Fibroblast of the conjunctiva (primary cell): ENCODE measurements at regions not wholly inside any gene's neighbourhood (a gene's known extent, or its start where the extent isn't known, plus 50 kb on each side); places are given as distances from the start of the nearest gene placed in this dataset.
"Not testable (repeated sequence)": the region's sequence is repeated elsewhere in the genome, so short reads cannot be mapped to it uniquely, and the experiment has no call there.

Source experiments
- DNase-seq: peaks from one replicate; pipeline ENCODE4 v3.0.0-alpha.2; 2010; ENCODE audit warnings: low read depth

DNA sequence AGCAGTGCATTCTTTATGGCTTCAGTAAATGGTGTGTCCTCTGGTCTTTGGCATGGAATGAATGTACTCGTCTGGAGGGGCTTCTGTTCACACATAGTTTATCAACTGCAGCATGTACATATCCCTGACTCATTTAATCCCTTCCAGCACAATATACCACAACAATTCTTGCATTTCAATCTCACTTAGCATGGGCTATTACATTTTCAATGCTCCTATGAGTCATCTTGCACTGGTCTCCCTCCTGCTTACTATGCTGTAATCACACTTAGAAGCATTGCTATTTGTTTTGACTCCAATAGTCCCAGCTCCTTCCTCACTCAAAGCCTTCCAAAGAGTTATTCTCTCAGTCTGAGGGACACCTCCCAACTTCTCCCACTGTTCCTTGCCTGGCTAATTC lies 180.9 kb upstream of the NUDT10 start:
- no peak for DNase-seq

DNA sequence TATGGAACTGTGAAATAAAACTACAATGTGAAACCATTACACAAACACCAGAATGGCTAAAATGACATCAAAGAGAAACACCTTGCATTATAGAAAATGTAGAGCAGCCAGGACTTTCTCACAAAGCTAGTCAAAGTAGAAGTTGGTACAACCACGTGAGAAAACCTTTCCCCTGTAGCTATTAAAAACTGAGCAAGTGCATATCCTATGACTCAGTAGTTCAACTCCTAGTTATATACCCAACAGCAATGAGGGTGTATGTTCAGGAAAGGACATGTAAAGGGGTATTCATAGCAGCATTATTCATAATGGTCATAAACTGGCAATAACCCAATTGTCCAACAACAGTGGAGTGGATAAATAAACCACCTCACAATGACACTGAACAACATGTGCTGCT lies 177.5 kb upstream of the NUDT10 start:
- no peak for DNase-seq

DNA sequence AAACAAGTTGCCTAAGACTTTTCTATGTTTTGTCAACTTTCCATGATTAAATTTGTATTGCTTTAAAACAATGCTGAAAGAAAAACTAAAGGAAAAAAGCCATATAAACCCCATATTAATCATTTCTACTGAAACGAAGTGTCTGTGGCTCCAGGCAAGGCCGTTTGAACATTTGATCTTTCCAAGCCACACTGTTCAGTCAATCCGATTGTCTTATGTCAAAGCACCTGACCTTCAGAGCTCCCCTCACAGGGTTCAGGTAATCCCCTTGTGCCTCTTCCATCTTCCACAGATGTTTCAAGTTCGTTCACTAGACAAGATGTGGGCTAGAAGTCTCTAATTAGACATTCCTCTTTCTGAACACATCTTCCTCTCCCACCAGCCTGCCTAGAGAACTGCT lies 177.1 kb upstream of the NUDT10 start:
- no peak for DNase-seq

DNA sequence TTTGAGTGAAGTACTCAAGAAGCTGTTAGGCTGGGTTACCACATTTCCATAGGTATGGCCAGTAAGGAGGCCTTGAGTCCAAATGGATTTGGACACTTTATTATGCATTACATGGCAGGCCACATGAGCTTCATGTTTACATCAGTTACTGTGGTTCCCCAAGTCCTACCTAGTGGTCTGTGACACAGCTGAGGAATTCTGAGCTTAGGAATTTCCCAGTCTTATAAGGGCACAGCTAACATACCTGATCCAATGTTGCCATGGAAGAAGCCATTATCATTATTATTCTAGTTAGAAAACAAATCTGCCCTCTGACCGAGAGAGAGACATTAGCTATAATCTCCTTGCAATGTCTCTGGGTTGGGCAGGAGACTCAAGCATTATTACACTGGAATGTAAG lies 174.4 kb upstream of the NUDT10 start:
- DNase-seq: no peak

DNA sequence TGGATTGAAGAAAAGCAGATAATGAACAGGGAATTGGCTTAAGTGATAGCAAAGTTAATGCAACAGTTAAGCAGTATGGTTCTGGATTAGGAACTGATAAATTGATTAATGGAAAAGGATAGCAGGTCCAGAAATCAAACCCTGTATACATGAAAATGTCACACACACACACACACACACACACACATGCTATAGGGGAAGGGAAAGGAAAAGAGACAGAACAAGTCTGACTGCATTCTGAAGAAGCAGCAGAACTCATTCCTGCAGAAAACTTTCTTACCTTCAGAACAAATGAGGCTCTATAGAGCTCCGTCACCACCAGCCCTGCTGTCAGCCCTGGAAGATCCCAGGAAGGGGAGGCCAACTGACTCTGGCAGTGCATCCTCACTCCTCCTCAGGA lies 173.2 kb upstream of the NUDT10 start:
- not testable (repeated sequence) for DNase-seq

GRCh38 chrX:51163730-51164129 lies 168.9 kb upstream of the NUDT10 start:
- no peak for DNase-seq

GRCh38 chrX:51178356-51178900 lies 154.2 kb upstream of the NUDT10 start:
- DNase-seq: not testable (repeated sequence)

DNA sequence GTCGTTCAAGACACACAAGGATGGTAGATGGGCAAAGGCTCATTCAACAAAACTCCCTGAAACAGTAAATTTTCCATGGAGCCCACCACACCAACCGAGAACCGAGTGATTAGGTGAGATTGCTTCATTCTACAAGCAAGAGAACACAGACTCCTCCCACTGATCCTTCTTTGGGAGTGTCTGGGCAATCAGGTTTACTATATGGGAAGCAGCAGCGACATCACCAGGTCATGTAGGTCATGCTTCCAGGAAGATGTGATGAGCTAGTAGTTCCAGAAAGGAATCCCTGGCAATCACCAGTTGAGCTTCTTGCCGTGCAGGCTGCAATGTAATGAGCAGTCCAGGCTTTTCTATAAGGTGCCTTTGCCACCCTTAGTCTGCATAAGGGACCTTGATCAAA lies 152.8 kb upstream of the NUDT10 start:
- DNase-seq: not testable (repeated sequence)

- DNase-seq: no peak
Measured at GRCh38 chrX:51182545-51182944, 150.1 kb upstream of the NUDT10 start.

DNA sequence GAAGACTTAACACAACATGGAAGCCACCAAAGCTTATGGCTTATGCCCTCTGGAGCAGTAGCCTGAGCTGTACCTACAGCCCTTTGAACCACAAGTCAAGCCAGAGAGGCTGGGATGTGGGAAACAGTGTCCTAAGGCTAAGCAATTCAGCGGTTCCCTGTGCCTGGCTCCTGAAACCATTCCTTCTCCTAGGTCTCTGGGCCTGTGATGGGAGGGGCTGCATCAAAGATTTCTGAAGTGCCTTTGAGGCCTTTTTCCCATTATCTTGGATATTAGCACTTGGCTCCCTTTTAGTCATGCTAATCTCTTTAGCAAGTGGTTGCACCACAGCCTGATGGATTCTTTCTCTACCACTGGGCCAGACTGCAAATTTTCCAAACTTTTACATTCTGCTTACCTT lies 140.5 kb upstream of the NUDT10 start:
- no peak for DNase-seq

DNA sequence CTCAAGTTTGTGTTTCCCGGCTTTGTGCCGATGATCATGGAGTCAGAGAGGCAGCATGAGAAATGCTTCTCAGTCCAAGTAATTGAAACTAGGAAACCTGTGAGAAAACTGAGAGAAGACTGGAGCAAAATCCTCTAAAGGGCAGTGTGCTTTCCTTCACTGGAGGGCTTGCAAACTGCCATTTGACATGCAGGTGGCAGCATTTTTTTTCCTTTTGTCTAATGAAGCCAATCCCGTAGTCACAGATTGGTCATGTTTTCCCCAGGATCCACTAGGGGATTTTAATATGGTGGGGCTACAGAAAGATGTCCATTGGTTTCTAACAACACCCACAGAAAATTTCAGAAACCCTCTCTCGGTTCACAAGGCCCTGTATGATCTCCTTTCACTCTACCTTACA lies 117.4 kb upstream of the NUDT10 start:
- DNase-seq: no peak

DNA sequence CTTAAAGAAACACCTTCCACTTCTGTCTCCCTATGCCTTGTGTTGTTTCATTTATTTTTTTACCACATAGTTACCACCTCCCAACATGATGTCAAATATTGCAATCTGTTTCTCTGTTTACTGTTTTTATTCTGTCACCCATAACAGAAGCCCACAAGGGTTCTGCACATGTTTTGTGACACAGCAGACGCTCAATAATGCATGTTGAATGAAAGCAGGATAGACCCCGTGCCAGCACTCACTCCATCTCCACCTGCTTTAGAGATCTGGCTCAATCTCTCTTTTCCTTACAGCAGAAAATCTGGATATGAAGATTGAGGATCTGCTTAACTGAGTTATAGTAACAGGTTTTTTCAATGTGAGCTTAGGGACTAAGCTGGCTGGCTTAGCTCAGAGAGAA lies 116.8 kb upstream of the NUDT10 start:
- DNase-seq: no peak

DNA sequence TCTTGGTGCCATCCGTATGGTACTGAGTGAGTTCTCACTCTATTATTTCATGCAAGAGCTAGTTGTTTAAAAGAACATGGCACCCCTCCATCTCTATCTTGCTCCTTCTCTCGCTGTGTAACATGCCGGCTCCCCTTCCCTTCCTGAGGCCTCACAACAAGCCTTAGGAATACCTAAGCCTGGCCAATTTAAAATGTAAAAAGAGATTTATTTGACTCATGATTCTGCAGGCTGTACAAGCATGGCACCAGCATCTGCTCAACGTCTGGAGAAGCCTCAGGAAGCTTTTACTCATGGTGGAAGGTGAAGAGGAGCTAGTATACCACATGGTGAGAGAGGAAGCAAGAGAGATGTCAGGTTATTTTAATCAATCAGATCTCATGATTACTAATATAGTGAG lies 90.4 kb upstream of the NUDT10 start:
- no peak for DNase-seq

DNA sequence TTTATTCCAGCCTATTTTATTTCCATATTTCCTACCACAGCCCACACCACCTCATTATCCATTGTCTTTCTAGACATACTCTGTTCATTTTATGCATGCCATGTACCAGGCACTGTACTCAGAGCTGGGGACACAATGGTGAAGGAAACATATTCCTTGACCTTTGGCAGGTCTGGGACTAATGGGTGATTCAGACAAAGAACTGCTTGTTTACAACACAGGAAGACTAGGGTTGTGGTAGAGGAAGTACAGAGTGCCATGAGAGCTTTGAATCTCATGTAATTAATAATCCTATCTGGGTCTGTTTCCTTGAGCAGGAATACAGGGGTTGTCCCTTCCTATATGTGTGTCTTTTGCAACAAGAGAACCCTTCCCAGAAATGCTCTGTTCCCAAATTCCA lies 75.1 kb upstream of the NUDT10 start:
- DNase-seq: no peak

GRCh38 chrX:51262271-51262670 lies 70.4 kb upstream of the NUDT10 start:
- DNase-seq: not testable (repeated sequence)

DNA sequence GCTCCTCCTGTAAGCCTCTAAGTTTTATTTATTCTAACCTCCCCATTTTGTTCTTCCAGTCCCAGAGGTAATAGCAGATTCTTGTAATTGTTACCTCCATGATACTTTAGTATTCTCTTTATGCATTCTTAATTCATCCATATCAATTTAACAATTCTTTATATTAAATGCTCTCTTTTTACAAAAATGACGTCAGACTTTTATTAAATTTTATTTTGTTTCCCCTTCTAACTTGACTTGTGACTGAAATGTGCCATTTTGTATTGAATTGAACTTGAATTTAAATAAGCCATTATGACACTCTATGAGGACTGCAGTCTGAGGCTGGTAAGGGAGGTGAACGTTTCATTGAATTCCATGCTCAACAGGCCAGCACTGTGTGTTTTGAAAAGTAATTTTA lies 60.0 kb upstream of the NUDT10 start:
- no peak for DNase-seq

GRCh38 chrX:51281758-51282318 lies 50.8 kb upstream of the NUDT10 start:
- no peak for DNase-seq
